ENCODE measurements at regions not wholly inside any gene's neighbourhood (a gene's known extent, or its start where the extent isn't known, plus 50 kb on each side); places are given as distances from the start of the nearest gene placed in this dataset.

DNA sequence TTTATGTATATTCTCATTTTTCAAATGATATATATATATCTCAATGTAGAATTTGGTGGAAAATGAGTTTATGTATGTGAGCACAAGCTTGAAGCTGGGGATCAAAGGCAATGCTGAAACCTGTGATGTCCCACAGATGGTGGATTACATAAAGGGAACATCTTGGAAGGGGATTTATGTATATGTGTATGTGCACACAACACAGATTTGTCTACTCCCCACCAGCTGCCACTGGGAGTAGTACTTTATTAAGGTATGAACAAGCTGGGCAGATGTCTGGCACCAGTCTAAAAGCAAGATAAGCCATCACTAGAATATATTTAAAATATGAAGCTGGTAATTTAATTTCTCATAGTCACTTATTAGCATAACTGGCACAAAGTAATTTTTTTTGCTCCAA lies 895.6 kb downstream of the SLC6A15 start:
- no peaks in the 10 kb centered on the region for H3K36me3 ChIP-seq
- DNase-seq (no peak), ATAC-seq (ENCODE audit: low FRiP score in 2 of 2) (no peak)
- TF ChIP-seq POLR2A (IDR thresholded peaks at IDR 0.05) (no peak), EP300 (IDR thresholded peaks at IDR 0.05) (no peak), POLR2AphosphoS5 (IDR thresholded peaks at IDR 0.05) (no peak)
- TF ChIP-seq, protein P1, sequence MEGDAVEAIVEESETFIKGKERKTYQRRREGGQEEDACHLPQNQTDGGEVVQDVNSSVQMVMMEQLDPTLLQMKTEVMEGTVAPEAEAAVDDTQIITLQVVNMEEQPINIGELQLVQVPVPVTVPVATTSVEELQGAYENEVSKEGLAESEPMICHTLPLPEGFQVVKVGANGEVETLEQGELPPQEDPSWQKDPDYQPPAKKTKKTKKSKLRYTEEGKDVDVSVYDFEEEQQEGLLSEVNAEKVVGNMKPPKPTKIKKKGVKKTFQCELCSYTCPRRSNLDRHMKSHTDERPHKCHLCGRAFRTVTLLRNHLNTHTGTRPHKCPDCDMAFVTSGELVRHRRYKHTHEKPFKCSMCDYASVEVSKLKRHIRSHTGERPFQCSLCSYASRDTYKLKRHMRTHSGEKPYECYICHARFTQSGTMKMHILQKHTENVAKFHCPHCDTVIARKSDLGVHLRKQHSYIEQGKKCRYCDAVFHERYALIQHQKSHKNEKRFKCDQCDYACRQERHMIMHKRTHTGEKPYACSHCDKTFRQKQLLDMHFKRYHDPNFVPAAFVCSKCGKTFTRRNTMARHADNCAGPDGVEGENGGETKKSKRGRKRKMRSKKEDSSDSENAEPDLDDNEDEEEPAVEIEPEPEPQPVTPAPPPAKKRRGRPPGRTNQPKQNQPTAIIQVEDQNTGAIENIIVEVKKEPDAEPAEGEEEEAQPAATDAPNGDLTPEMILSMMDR (IDR thresholded peaks at IDR 0.05) = no peak
- H3K27ac ChIP-seq = no peak overlapping the region
- H3K27me3 ChIP-seq = no peaks in the 10 kb centered on the region
- H3K4me1 ChIP-seq = no peaks in the 10 kb centered on the region
- no peak overlapping the region for H3K4me3 ChIP-seq
- peaks cover 0 to 4% (median 0%) of the 10 kb centered on the region in 4 donors for H3K9me3 ChIP-seq

GRCh38 chr12:83997423-83997822 lies 915.2 kb downstream of the SLC6A15 start:
- Histone ChIP-seq H3K9me3 (no peaks in the 10 kb centered on the region), H3K4me3 (no peak overlapping the region), H3K27me3 (no peaks in the 10 kb centered on the region), H3K36me3 (no peaks in the 10 kb centered on the region), H3K4me1 (no peaks in the 10 kb centered on the region), H3K27ac (no peak overlapping the region)
- ATAC-seq (ENCODE audit: low FRiP score in 2 of 2) (no peak), DNase-seq (no peak)
- TF ChIP-seq, protein P1 (IDR thresholded peaks at IDR 0.05) = no peak
- no peak for TF ChIP-seq POLR2AphosphoS5 (IDR thresholded peaks at IDR 0.05)
- no peak for TF ChIP-seq EP300 (IDR thresholded peaks at IDR 0.05)
- no peak for TF ChIP-seq POLR2A (IDR thresholded peaks at IDR 0.05)

GRCh38 chr12:83996671-83997070 lies 915.9 kb downstream of the SLC6A15 start:
- WGBS, 2 donors = 84 to 87% methylated on average over 1 of the region's 1 CpG
- ATAC-seq (ENCODE audit: low FRiP score in 2 of 2) = no peak
- Histone ChIP-seq H3K4me3 (no peak overlapping the region), H3K4me1 (no peaks in the 10 kb centered on the region), H3K36me3 (no peaks in the 10 kb centered on the region), H3K9me3 (no peaks in the 10 kb centered on the region), H3K27me3 (no peaks in the 10 kb centered on the region), H3K27ac (no peak overlapping the region)
- no peak for DNase-seq
- TF ChIP-seq POLR2AphosphoS5 (IDR thresholded peaks at IDR 0.05) (no peak), EP300 (IDR thresholded peaks at IDR 0.05) (no peak), POLR2A (IDR thresholded peaks at IDR 0.05) (no peak)
- TF ChIP-seq, protein P1 (IDR thresholded peaks at IDR 0.05) = no peak

DNA sequence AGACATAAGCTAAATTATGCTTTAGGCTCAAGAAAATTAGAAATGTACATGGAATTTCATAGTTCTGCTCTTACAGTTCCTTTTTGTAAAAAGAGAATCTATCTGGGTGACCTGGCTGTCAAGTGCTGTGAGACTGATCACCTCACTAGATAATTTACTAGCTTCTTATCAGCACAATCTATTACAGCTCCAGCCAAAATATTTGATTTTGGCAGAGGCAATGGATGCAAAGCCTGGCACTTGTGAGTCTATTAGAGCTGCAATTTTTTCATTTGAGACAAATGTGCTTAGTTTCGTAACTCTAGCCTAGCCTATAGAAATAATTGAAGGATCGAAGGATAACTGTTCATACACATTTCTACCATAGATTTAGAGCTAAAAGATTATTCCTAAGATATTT lies 927.5 kb downstream of the SLC6A15 start:
- WGBS, 2 donors = 64 to 76% methylated on average over 2 of the region's 2 CpGs
- ATAC-seq (ENCODE audit: low FRiP score in 2 of 2) = no peak
- Histone ChIP-seq H3K27ac (no peak overlapping the region), H3K27me3 (no peaks in the 10 kb centered on the region), H3K4me1 (no peaks in the 10 kb centered on the region), H3K4me3 (no peak overlapping the region), H3K9me3 (no peaks in the 10 kb centered on the region), H3K36me3 (no peaks in the 10 kb centered on the region)
- DNase-seq = no peak
- no peak for TF ChIP-seq POLR2AphosphoS5 (IDR thresholded peaks at IDR 0.05)
- TF ChIP-seq EP300 (IDR thresholded peaks at IDR 0.05) = no peak
- TF ChIP-seq, protein P1 (IDR thresholded peaks at IDR 0.05) = no peak

GRCh38 chr12:83980398-83980797 lies 932.2 kb downstream of the SLC6A15 start:
- no peak overlapping the region for H3K27ac ChIP-seq
- no peak overlapping the region for H3K4me3 ChIP-seq
- H3K36me3 ChIP-seq = no peaks in the 10 kb centered on the region

More at GRCh38 chr12:83980398-83980797, 932.2 kb downstream of the SLC6A15 start:
- DNase-seq (no peak), ATAC-seq (ENCODE audit: low FRiP score in 2 of 2) (no peak)
- no peaks in the 10 kb centered on the region for H3K4me1 ChIP-seq
- no peaks in the 10 kb centered on the region for H3K27me3 ChIP-seq
- no peak for TF ChIP-seq EP300 (IDR thresholded peaks at IDR 0.05)
- TF ChIP-seq POLR2AphosphoS5 (IDR thresholded peaks at IDR 0.05) = no peak
- no peak for TF ChIP-seq POLR2A (IDR thresholded peaks at IDR 0.05)
- TF ChIP-seq, protein P1 (IDR thresholded peaks at IDR 0.05) = no peak
- H3K9me3 ChIP-seq = no peaks in the 10 kb centered on the region

Measured in upper lobe of left lung (tissue), 6 donors.